Gastroesophageal sphincter (tissue), 3 donors: ENCODE measurements at regions not wholly inside any gene's neighbourhood (a gene's known extent, or its start where the extent isn't known, plus 50 kb on each side); places are given as distances from the start of the nearest gene placed in this dataset.

Source experiments
- CTCF ChIP-seq, 4 experiments: fragments of 200-600 bp in 2 of 4; fragments of 450-650 bp in 2 of 4; sonication (generic) in 1 of 4; IDR thresholded peaks; one replicate each; pipeline ENCODE4 v1.5.1; 2017 to 2019; ENCODE audit warnings: antibody characterized with exemption in 4 of 4, mild to moderate bottlenecking in 2 of 4, moderate library complexity in 2 of 4
- POLR2AphosphoS5 ChIP-seq: sonication (generic); formaldehyde crosslinking; IDR thresholded peaks from one replicate; pipeline ENCODE4 v1.6.1; 2017; ENCODE audit warnings: antibody characterized with exemption

DNA sequence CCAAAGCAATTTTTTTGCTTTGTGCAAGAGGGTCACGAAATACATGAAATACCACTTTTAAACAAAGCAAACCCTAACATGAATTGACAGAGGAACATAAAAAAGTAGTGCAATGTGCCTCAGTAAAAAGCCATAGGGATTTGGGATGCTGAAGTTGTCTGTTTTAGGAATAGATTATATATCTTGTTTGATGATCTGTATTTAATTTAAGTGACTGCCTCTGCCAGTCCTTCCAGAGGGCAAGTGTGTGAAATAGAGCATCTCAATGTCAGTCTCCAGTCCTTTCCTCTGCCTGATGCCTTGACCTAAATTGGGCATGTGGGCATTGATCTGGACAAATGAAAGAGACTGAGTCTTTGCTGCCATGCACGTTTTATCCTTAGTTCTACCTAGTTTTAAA, 222.8 kb downstream of the PTPRC start:
- TF ChIP-seq CTCF (IDR thresholded peaks at IDR 0.05) (no peak), POLR2AphosphoS5 (no peak)
